Effector memory CD8-positive, alpha-beta T cell (primary cell): ENCODE measurements at regions not wholly inside any gene's neighbourhood (a gene's known extent, or its start where the extent isn't known, plus 50 kb on each side); places are given as distances from the start of the nearest gene placed in this dataset.

ENCODE experiments used
- ATAC-seq: fragments of 150-1000 bp; cut with Tn5 transposase; replicated peaks from 2 replicates; pipeline ENCODE4 v1.10.0; 2021; ENCODE audit warnings: mild to moderate bottlenecking, moderate library complexity
- DNase-seq, 3 experiments: peaks; one replicate each; pipeline ENCODE4 v3.0.0; 2021
- H3K27ac Mint-ChIP-seq, 2 donors: one replicate each; pipeline ENCODE4 v1.8.0; 2022; ENCODE audit warnings: mild to moderate bottlenecking in 2 of 2, mixed read lengths in 2 of 2, moderate library complexity in 2 of 2
- H3K27me3 Mint-ChIP-seq, 2 donors: one replicate each; pipeline ENCODE4 v1.8.0; 2022; ENCODE audit warnings: mixed read lengths in 2 of 2
- H3K36me3 Mint-ChIP-seq: one replicate; pipeline ENCODE4 v1.8.0; 2022; ENCODE audit warnings: mild to moderate bottlenecking, moderate library complexity, mixed read lengths; ENCODE audit not compliant: insufficient read depth
- H3K4me1 Mint-ChIP-seq, 2 donors: one replicate each; pipeline ENCODE4 v1.8.0; 2022; ENCODE audit warnings: low read depth in 2 of 2, mixed read lengths in 2 of 2
- H3K4me3 Mint-ChIP-seq, 2 donors: one replicate each; pipeline ENCODE4 v1.8.0; 2022; ENCODE audit warnings: mild to moderate bottlenecking in 2 of 2, mixed read lengths in 2 of 2, moderate library complexity in 2 of 2
- H3K9me3 Mint-ChIP-seq, 2 donors: one replicate each; pipeline ENCODE4 v1.8.0; 2022; ENCODE audit warnings: mixed read lengths in 2 of 2

- Mint-ChIP-seq H3K4me1 (no peaks in the 10 kb centered on the region), H3K36me3 (no peaks in the 10 kb centered on the region), H3K27me3 (no peaks in the 10 kb centered on the region), H3K27ac (no peak overlapping the region), H3K4me3 (no peak overlapping the region), H3K9me3 (peaks cover 0 to 17% of the 10 kb centered on the region in 2 donors)
- no peak for DNase-seq
- ATAC-seq = no peak
Observed at GRCh38 chr1:195915826-195916225, 692.4 kb downstream of the KCNT2 start.

- ATAC-seq (no peak), DNase-seq (no peak)
- Mint-ChIP-seq H3K27me3 (no peaks in the 10 kb centered on the region), H3K36me3 (peaks cover 3% of the 10 kb centered on the region), H3K4me3 (no peak overlapping the region), H3K4me1 (no peaks in the 10 kb centered on the region), H3K9me3 (peaks cover 0 to 3% of the 10 kb centered on the region in 2 donors), H3K27ac (no peak overlapping the region)
Observed at GRCh38 chr1:195909061-195909460, 699.2 kb downstream of the KCNT2 start.

GRCh38 chr1:195908121-195908520 is 700.1 kb downstream of the KCNT2 start:
- DNase-seq (no peak), ATAC-seq (no peak)
- Mint-ChIP-seq H3K36me3 (peaks cover 3% of the 10 kb centered on the region), H3K4me3 (no peak overlapping the region), H3K27me3 (no peaks in the 10 kb centered on the region), H3K9me3 (peaks cover 0 to 3% of the 10 kb centered on the region in 2 donors), H3K4me1 (no peaks in the 10 kb centered on the region), H3K27ac (no peak overlapping the region)

GRCh38 chr1:195903203-195903602 is 705.0 kb downstream of the KCNT2 start:
- Mint-ChIP-seq H3K9me3 (peaks cover 0 to 6% of the 10 kb centered on the region in 2 donors), H3K36me3 (peaks cover 3% of the 10 kb centered on the region), H3K27ac (no peak overlapping the region), H3K27me3 (no peaks in the 10 kb centered on the region), H3K4me1 (no peaks in the 10 kb centered on the region), H3K4me3 (no peak overlapping the region)
- no peak for DNase-seq
- ATAC-seq = no peak

GRCh38 chr1:195902779-195903178 is 705.5 kb downstream of the KCNT2 start:
- Mint-ChIP-seq H3K9me3 (peaks cover 0 to 7% of the 10 kb centered on the region in 2 donors), H3K4me1 (no peaks in the 10 kb centered on the region), H3K36me3 (peaks cover 3% of the 10 kb centered on the region), H3K4me3 (no peak overlapping the region), H3K27ac (no peak overlapping the region), H3K27me3 (no peaks in the 10 kb centered on the region)
- ATAC-seq (no peak), DNase-seq (no peak)

GRCh38 chr1:195899762-195900352 is 708.4 kb downstream of the KCNT2 start:
- Mint-ChIP-seq H3K4me3 (no peak overlapping the region), H3K27ac (no peak overlapping the region), H3K9me3 (peaks cover 5 to 9% of the 10 kb centered on the region in 2 donors), H3K27me3 (no peaks in the 10 kb centered on the region), H3K4me1 (no peaks in the 10 kb centered on the region), H3K36me3 (no peaks in the 10 kb centered on the region)
- DNase-seq (no peak), ATAC-seq (no peak)

GRCh38 chr1:195898924-195899323 is 709.3 kb downstream of the KCNT2 start:
- Mint-ChIP-seq H3K4me3 (no peak overlapping the region), H3K27ac (no peak overlapping the region), H3K36me3 (no peaks in the 10 kb centered on the region), H3K9me3 (peaks cover 5 to 9% of the 10 kb centered on the region in 2 donors), H3K27me3 (no peaks in the 10 kb centered on the region), H3K4me1 (no peaks in the 10 kb centered on the region)
- ATAC-seq (no peak), DNase-seq (no peak)

- no peak overlapping the region for H3K27ac Mint-ChIP-seq
- H3K4me3 Mint-ChIP-seq = no peak overlapping the region
- H3K27me3 Mint-ChIP-seq = no peaks in the 10 kb centered on the region
- DNase-seq (no peak), ATAC-seq (no peak)
- H3K4me1 Mint-ChIP-seq = no peaks in the 10 kb centered on the region
- H3K9me3 Mint-ChIP-seq = peaks cover 5 to 9% of the 10 kb centered on the region in 2 donors
- no peaks in the 10 kb centered on the region for H3K36me3 Mint-ChIP-seq
Observed at GRCh38 chr1:195898373-195898772, 709.9 kb downstream of the KCNT2 start.

- Mint-ChIP-seq H3K4me1 (no peaks in the 10 kb centered on the region), H3K27me3 (no peaks in the 10 kb centered on the region), H3K4me3 (no peak overlapping the region), H3K9me3 (peaks cover 5 to 9% of the 10 kb centered on the region in 2 donors), H3K36me3 (no peaks in the 10 kb centered on the region), H3K27ac (no peak overlapping the region)
- ATAC-seq (no peak), DNase-seq (no peak)
Observed at GRCh38 chr1:195897076-195897475, 711.2 kb downstream of the KCNT2 start.

- DNase-seq = no peak
- no peaks in the 10 kb centered on the region for H3K27me3 Mint-ChIP-seq
- H3K27ac Mint-ChIP-seq = no peak overlapping the region
Observed at GRCh38 chr1:195894411-195894810, 713.8 kb downstream of the KCNT2 start.

GRCh38 chr1:195886000-195886399 is 722.2 kb downstream of the KCNT2 start:
- ATAC-seq (no peak), DNase-seq (no peak)
- H3K9me3 Mint-ChIP-seq = peaks cover 6 to 9% of the 10 kb centered on the region in 2 donors
- H3K36me3 Mint-ChIP-seq = no peaks in the 10 kb centered on the region
- no peaks in the 10 kb centered on the region for H3K4me1 Mint-ChIP-seq
- H3K4me3 Mint-ChIP-seq = no peak overlapping the region
- H3K27me3 Mint-ChIP-seq = no peaks in the 10 kb centered on the region
- no peak overlapping the region for H3K27ac Mint-ChIP-seq

More at GRCh38 chr1:195894411-195894810, 713.8 kb downstream of the KCNT2 start:
- ATAC-seq = no peak
- Mint-ChIP-seq H3K4me1 (no peaks in the 10 kb centered on the region), H3K9me3 (peaks cover 5 to 17% of the 10 kb centered on the region in 2 donors), H3K36me3 (no peaks in the 10 kb centered on the region), H3K4me3 (no peak overlapping the region)

GRCh38 chr1:195878478-195878877 is 729.8 kb downstream of the KCNT2 start:
- H3K9me3 Mint-ChIP-seq = peaks cover 0 to 4% of the 10 kb centered on the region in 2 donors
- no peak overlapping the region for H3K4me3 Mint-ChIP-seq
- no peaks in the 10 kb centered on the region for H3K4me1 Mint-ChIP-seq
- DNase-seq = no peak
- H3K36me3 Mint-ChIP-seq = no peaks in the 10 kb centered on the region
- no peak for ATAC-seq
- no peak overlapping the region for H3K27ac Mint-ChIP-seq
- no peaks in the 10 kb centered on the region for H3K27me3 Mint-ChIP-seq

- no peak overlapping the region for H3K4me3 Mint-ChIP-seq
- ATAC-seq (no peak), DNase-seq (no peak)
- no peaks in the 10 kb centered on the region for H3K4me1 Mint-ChIP-seq
- H3K36me3 Mint-ChIP-seq = no peaks in the 10 kb centered on the region
- H3K27ac Mint-ChIP-seq = no peak overlapping the region
- H3K9me3 Mint-ChIP-seq = peaks cover 7% of the 10 kb centered on the region in 2 donors
- H3K27me3 Mint-ChIP-seq = no peaks in the 10 kb centered on the region
Observed at GRCh38 chr1:195876792-195877191, 731.4 kb downstream of the KCNT2 start.

- H3K27me3 Mint-ChIP-seq = no peaks in the 10 kb centered on the region
- H3K4me1 Mint-ChIP-seq = no peaks in the 10 kb centered on the region
- no peak overlapping the region for H3K27ac Mint-ChIP-seq
- H3K9me3 Mint-ChIP-seq = peaks cover 7 to 12% of the 10 kb centered on the region in 2 donors
- no peak for ATAC-seq
- H3K36me3 Mint-ChIP-seq = no peaks in the 10 kb centered on the region
- no peak for DNase-seq
- H3K4me3 Mint-ChIP-seq = no peak overlapping the region
Observed at GRCh38 chr1:195872376-195872775, 735.9 kb downstream of the KCNT2 start.
